Neural progenitor cell (in vitro differentiated cells): ENCODE measurements at regions not wholly inside any gene's neighbourhood (a gene's known extent, or its start where the extent isn't known, plus 50 kb on each side); places are given as distances from the start of the nearest gene placed in this dataset.

Source experiments
- DNase-seq: peaks from one replicate; pipeline ENCODE4 v3.0.0-alpha.2; 2016; ENCODE audit warnings: low spot score
- H2AFZ ChIP-seq: fragments of 200-600 bp; sonication (generic); replicated peaks from 2 replicates; pipeline ENCODE4 v1.6.1; 2016; ENCODE audit warnings: antibody characterized with exemption
- H3F3A ChIP-seq: fragments of 200-600 bp; sonication (generic); 2 replicates; pipeline ENCODE4 v1.6.1; 2016; ENCODE audit warnings: antibody characterized with exemption, low read depth
- H3K27ac ChIP-seq: fragments of 200-600 bp; sonication (generic); 2 replicates; pipeline ENCODE4 v1.5.1; 2016; ENCODE audit warnings: mild to moderate bottlenecking
- H3K27me3 ChIP-seq: fragments of 200-600 bp; sonication (generic); 2 replicates; pipeline ENCODE4 v1.6.1; 2016; ENCODE audit warnings: mild to moderate bottlenecking, moderate library complexity
- H3K36me3 ChIP-seq: fragments of 200-600 bp; sonication (generic); 2 replicates; pipeline ENCODE4 v1.5.1; 2016
- H3K4me1 ChIP-seq: fragments of 200-600 bp; sonication (generic); 2 replicates; pipeline ENCODE4 v1.6.1; 2016; ENCODE audit warnings: mixed run types
- H3K4me2 ChIP-seq: fragments of 200-600 bp; sonication (generic); 2 replicates; pipeline ENCODE4 v1.6.1; 2016
- H3K4me3 ChIP-seq: fragments of 200-600 bp; sonication (generic); 2 replicates; pipeline ENCODE4 v1.5.1; 2016
- H3K79me2 ChIP-seq: fragments of 200-600 bp; sonication (generic); 2 replicates; pipeline ENCODE4 v1.6.1; 2016; ENCODE audit warnings: low read depth
- H3K9ac ChIP-seq: fragments of 200-600 bp; sonication (generic); 2 replicates; pipeline ENCODE4 v1.6.1; 2016
- H3K9me3 ChIP-seq: fragments of 200-600 bp; sonication (generic); 2 replicates; pipeline ENCODE4 v1.5.1; 2016; ENCODE audit warnings: low read depth
- H4K20me1 ChIP-seq: fragments of 200-600 bp; sonication (generic); 2 replicates; pipeline ENCODE4 v1.6.1; 2016; ENCODE audit warnings: low read depth
- H3K27ac Mint-ChIP-seq: 3 replicates; pipeline ENCODE4 v1.8.0; 2021; ENCODE audit warnings: mixed read lengths
- H3K27me3 Mint-ChIP-seq: 2 replicates; pipeline ENCODE4 v1.8.0; 2022; ENCODE audit warnings: low read depth, mild to moderate bottlenecking, inconsistent platforms, moderate library complexity, mixed read lengths; ENCODE audit not compliant: insufficient read depth
- H3K36me3 Mint-ChIP-seq: 3 replicates; pipeline ENCODE4 v1.8.0; 2021; ENCODE audit warnings: mixed read lengths
- H3K4me1 Mint-ChIP-seq: 3 replicates; pipeline ENCODE4 v1.8.0; 2021; ENCODE audit warnings: mixed read lengths
- H3K4me3 Mint-ChIP-seq: 3 replicates; pipeline ENCODE4 v1.8.0; 2021; ENCODE audit warnings: mild to moderate bottlenecking, moderate library complexity, mixed read lengths
- H3K9me3 Mint-ChIP-seq: 3 replicates; pipeline ENCODE4 v1.8.0; 2020; ENCODE audit warnings: mixed read lengths
- EZH2 ChIP-seq: fragments of 200-600 bp; sonication (generic); IDR thresholded peaks from 2 replicates; pipeline ENCODE4 v1.6.1; 2017; ENCODE audit warnings: antibody characterized with exemption, mild to moderate bottlenecking, moderate library complexity
- EZH2phosphoT487 ChIP-seq: fragments of 200-600 bp; sonication (generic); IDR thresholded peaks from 2 replicates; pipeline ENCODE4 v1.6.1; 2017; ENCODE audit warnings: antibody characterized with exemption
- TF ChIP-seq, protein P1 (sequence below): fragments of 200-600 bp; sonication (generic); IDR thresholded peaks from 2 replicates; pipeline ENCODE4 v1.5.1; 2017; ENCODE audit warnings: antibody characterized with exemption, mild to moderate bottlenecking

DNA sequence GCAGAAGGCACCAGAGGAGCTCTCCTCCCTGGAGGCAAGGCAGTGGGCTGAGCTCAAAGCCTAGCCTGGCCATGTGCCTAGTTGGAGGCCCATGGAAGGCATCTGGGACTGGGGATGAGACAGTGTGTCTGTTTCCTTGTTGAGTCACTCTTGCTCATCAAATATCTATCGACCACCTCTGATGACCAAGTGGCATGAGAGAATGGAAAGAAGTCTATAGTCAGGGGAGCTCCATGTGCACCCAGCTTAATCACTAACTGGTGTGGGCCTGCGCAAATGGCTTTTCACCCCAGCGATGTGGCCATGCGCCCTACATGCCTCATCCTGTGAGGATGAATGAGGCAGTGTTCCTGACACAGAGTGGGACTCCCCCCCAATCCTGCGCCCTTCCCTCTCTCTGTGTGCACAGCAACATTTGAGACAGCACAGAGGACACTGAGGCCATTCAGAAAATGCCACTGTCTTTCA lies 229.9 kb downstream of the RPS24 start:
- no peaks in the 10 kb centered on the region for H3F3A ChIP-seq
- H3K27ac ChIP-seq: no peak overlapping the region
- H3K36me3 ChIP-seq: no peaks in the 10 kb centered on the region
- no peak for DNase-seq
- H3K4me1 ChIP-seq: no peaks in the 10 kb centered on the region
- no peaks in the 10 kb centered on the region for H4K20me1 ChIP-seq
- no peak overlapping the region for H3K9ac ChIP-seq
- H3K4me3 ChIP-seq: no peak overlapping the region
- TF ChIP-seq EZH2phosphoT487 (no peak), EZH2 (no peak)
- TF ChIP-seq, protein P1, sequence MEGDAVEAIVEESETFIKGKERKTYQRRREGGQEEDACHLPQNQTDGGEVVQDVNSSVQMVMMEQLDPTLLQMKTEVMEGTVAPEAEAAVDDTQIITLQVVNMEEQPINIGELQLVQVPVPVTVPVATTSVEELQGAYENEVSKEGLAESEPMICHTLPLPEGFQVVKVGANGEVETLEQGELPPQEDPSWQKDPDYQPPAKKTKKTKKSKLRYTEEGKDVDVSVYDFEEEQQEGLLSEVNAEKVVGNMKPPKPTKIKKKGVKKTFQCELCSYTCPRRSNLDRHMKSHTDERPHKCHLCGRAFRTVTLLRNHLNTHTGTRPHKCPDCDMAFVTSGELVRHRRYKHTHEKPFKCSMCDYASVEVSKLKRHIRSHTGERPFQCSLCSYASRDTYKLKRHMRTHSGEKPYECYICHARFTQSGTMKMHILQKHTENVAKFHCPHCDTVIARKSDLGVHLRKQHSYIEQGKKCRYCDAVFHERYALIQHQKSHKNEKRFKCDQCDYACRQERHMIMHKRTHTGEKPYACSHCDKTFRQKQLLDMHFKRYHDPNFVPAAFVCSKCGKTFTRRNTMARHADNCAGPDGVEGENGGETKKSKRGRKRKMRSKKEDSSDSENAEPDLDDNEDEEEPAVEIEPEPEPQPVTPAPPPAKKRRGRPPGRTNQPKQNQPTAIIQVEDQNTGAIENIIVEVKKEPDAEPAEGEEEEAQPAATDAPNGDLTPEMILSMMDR: no peak
- peaks cover 9% of the 10 kb centered on the region for H3K9me3 Mint-ChIP-seq
- H3K27ac Mint-ChIP-seq: peak overlapping the region; percentile 13
- H2AFZ ChIP-seq: no peak overlapping the region
- H3K27me3 ChIP-seq: no peaks in the 10 kb centered on the region
- no peak overlapping the region for H3K4me2 ChIP-seq
- H3K36me3 Mint-ChIP-seq: peaks cover 3% of the 10 kb centered on the region
- peaks cover 8% of the 10 kb centered on the region for H3K27me3 Mint-ChIP-seq
- no peaks in the 10 kb centered on the region for H3K9me3 ChIP-seq
- no peaks in the 10 kb centered on the region for H3K79me2 ChIP-seq
- peaks cover 7% of the 10 kb centered on the region for H3K4me1 Mint-ChIP-seq
- H3K4me3 Mint-ChIP-seq: no peak overlapping the region

DNA sequence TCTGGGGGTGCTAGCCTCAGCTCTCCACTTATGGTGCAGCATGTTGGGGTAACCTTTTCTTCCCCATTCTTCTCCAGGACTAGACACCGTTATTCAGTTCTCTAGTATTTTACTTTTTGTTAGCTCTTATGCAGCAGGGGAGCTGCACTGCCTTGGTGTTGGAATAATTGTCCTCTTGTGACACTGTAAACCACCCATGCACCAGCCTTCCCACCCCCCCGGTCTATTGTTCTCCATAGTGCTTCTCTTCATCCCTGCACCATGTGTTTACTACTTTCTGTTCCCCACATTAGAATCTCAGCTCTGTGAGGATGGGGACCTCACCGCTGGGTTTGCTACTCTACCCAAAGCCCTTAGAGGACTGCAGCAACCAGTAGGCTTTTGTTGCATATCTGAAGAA lies 230.7 kb downstream of the RPS24 start:
- Histone ChIP-seq H3K36me3 (no peaks in the 10 kb centered on the region), H2AFZ (no peak overlapping the region), H3K27me3 (no peaks in the 10 kb centered on the region), H3K9ac (no peak overlapping the region), H3K4me1 (no peaks in the 10 kb centered on the region), H3K4me2 (no peak overlapping the region), H3K27ac (no peak overlapping the region), H3K79me2 (no peaks in the 10 kb centered on the region), H3K9me3 (no peaks in the 10 kb centered on the region), H4K20me1 (no peaks in the 10 kb centered on the region), H3F3A (no peaks in the 10 kb centered on the region), H3K4me3 (no peak overlapping the region)
- Mint-ChIP-seq H3K27ac (no peak overlapping the region), H3K27me3 (peaks cover 7% of the 10 kb centered on the region), H3K36me3 (peaks cover 3% of the 10 kb centered on the region), H3K9me3 (peaks cover 8% of the 10 kb centered on the region), H3K4me1 (peaks cover 7% of the 10 kb centered on the region), H3K4me3 (no peak overlapping the region)
- TF ChIP-seq, protein P1: no peak
- TF ChIP-seq EZH2phosphoT487: no peak
- no peak for TF ChIP-seq EZH2
- no peak for DNase-seq

DNA sequence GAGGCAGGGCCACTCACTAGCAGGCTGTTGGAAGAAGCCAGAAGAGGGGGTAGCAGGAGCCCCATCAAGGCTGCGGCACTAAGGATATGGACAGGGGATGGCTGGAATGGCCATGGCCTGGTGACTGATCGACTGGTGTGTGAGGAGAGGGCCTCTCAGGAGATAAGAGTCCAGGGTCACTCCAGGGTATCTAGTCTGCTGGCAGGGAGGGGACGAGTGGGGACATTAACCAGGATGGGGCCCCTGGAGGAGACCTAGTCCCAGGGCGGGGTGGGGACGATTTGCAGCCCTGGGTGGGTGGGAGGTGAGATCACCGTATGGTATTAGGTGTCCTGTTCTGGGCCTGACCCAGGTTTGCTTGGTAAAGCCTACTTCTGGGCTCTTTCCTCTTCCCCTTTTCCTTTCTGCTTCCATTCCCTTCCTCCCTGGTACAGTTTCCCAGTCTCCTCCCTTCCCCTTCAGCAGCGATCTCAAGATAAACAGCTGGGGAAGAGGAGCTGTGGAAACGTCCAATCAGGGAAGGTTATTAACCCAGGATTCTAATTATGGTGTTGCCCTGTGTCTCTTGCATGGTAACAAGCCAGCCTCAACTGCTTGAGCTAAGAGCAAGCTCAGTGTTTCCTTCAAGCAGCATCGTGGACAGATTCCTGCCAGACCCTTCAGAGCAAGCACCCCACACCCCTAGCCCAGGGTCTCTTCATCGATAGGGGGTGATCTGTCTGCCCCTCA lies 233.2 kb downstream of the RPS24 start:
- TF ChIP-seq EZH2: no peak
- no peak for TF ChIP-seq EZH2phosphoT487
- TF ChIP-seq, protein P1: no peak
- Histone ChIP-seq H3K4me3 (no peak overlapping the region), H3K9ac (no peak overlapping the region), H3K4me2 (no peak overlapping the region), H3K4me1 (no peaks in the 10 kb centered on the region), H2AFZ (no peak overlapping the region), H3K79me2 (no peaks in the 10 kb centered on the region), H3K27me3 (no peaks in the 10 kb centered on the region), H4K20me1 (no peaks in the 10 kb centered on the region), H3K36me3 (no peaks in the 10 kb centered on the region), H3K9me3 (no peaks in the 10 kb centered on the region), H3K27ac (no peak overlapping the region), H3F3A (no peaks in the 10 kb centered on the region)
- peaks cover 3% of the 10 kb centered on the region for H3K36me3 Mint-ChIP-seq
- no peak for DNase-seq
- H3K27ac Mint-ChIP-seq: no peak overlapping the region
- H3K9me3 Mint-ChIP-seq: peaks cover 7% of the 10 kb centered on the region
- H3K4me3 Mint-ChIP-seq: no peak overlapping the region
- peaks cover 7% of the 10 kb centered on the region for H3K4me1 Mint-ChIP-seq
- H3K27me3 Mint-ChIP-seq: peaks cover 9% of the 10 kb centered on the region
